H1 (cell line): ENCODE measurements at regions not wholly inside any gene's neighbourhood (a gene's known extent, or its start where the extent isn't known, plus 50 kb on each side); places are given as distances from the start of the nearest gene placed in this dataset.

Experiments used
- EZH2 ChIP-seq: fragments of 200-600 bp; sonication (generic); IDR thresholded peaks from 2 replicates; pipeline ENCODE4 v1.7.1; 2012; ENCODE audit warnings: low read depth, mild to moderate bottlenecking, moderate library complexity, low read length, inconsistent platforms; ENCODE audit not compliant: severe bottlenecking
- POLR2AphosphoS5 ChIP-seq: IDR thresholded peaks from 2 replicates; pipeline ENCODE4 v1.6.1; 2011; ENCODE audit warnings: low read depth, low read length

GRCh38 chr2:239777219-239777618 lies 247.9 kb downstream of the NDUFA10 start (continued):
- TF ChIP-seq POLR2AphosphoS5 (no peak), EZH2 (no peak)
